H9 (cell line): ENCODE measurements at regions not wholly inside any gene's neighbourhood (a gene's known extent, or its start where the extent isn't known, plus 50 kb on each side); places are given as distances from the start of the nearest gene placed in this dataset.

Experiments
- DNase-seq: peaks from one replicate; pipeline ENCODE4 v3.0.0-alpha.2; 2017
- H2AFZ ChIP-seq: one replicate; pipeline ENCODE4 v1.6.1; 2013; ENCODE audit warnings: mild to moderate bottlenecking, low read length, control low read depth, moderate library complexity
- H2AK5ac ChIP-seq: 2 replicates; pipeline ENCODE4 v1.6.1; 2013; ENCODE audit warnings: low read length, control low read depth, mixed read lengths; ENCODE audit not compliant: insufficient read length
- H2BK120ac ChIP-seq: one replicate; pipeline ENCODE4 v1.6.1; 2013; ENCODE audit warnings: low read depth, mild to moderate bottlenecking, low read length, control low read depth, inconsistent platforms; ENCODE audit not compliant: poor library complexity, severe bottlenecking
- H2BK12ac ChIP-seq: 2 replicates; pipeline ENCODE4 v1.6.1; 2013; ENCODE audit warnings: low read length, control low read depth, mixed read lengths, low read depth; ENCODE audit not compliant: insufficient read length
- H2BK15ac ChIP-seq: 2 replicates; pipeline ENCODE4 v1.6.1; 2013; ENCODE audit warnings: low read depth, low read length, control low read depth
- H2BK20ac ChIP-seq: one replicate; pipeline ENCODE4 v1.6.1; 2013; ENCODE audit warnings: low read depth, mild to moderate bottlenecking, low read length, control low read depth, inconsistent platforms; ENCODE audit not compliant: poor library complexity, severe bottlenecking
- H2BK5ac ChIP-seq: 2 replicates; pipeline ENCODE4 v1.6.1; 2013; ENCODE audit warnings: low read length, control low read depth, mixed read lengths; ENCODE audit not compliant: insufficient read length
- H3K14ac ChIP-seq: 2 replicates; pipeline ENCODE4 v1.6.1; 2013; ENCODE audit warnings: low read length, control low read depth; ENCODE audit not compliant: insufficient read depth
- H3K18ac ChIP-seq: 2 replicates; pipeline ENCODE4 v1.6.1; 2013; ENCODE audit warnings: low read depth, mild to moderate bottlenecking, mixed read lengths, low read length, control low read depth; ENCODE audit not compliant: insufficient read length
- H3K23ac ChIP-seq: 2 replicates; pipeline ENCODE4 v1.6.1; 2013; ENCODE audit warnings: low read length, control low read depth, mixed read lengths, low read depth; ENCODE audit not compliant: insufficient read length
- H3K23me2 ChIP-seq: 2 replicates; pipeline ENCODE4 v1.6.1; 2013; ENCODE audit warnings: low read depth, mild to moderate bottlenecking, mixed read lengths, low read length, control low read depth; ENCODE audit not compliant: insufficient read length, poor library complexity, severe bottlenecking
- H3K27ac ChIP-seq: 2 replicates; pipeline ENCODE4 v1.5.1; 2013; ENCODE audit warnings: low read length, control low read depth, mixed read lengths, low read depth; ENCODE audit not compliant: insufficient read length
- H3K27me3 ChIP-seq: 2 replicates; pipeline ENCODE4 v1.6.1; 2013; ENCODE audit warnings: low read length, control low read depth, inconsistent platforms; ENCODE audit not compliant: insufficient read depth
- H3K4ac ChIP-seq: 2 replicates; pipeline ENCODE4 v1.6.1; 2013; ENCODE audit warnings: low read depth, mild to moderate bottlenecking, control low read depth, inconsistent platforms, low read length, moderate library complexity
- H3K4me1 ChIP-seq: 2 replicates; pipeline ENCODE4 v1.6.1; 2013; ENCODE audit warnings: low read length, control low read depth, inconsistent platforms; ENCODE audit not compliant: insufficient read depth
- H3K4me2 ChIP-seq: 2 replicates; pipeline ENCODE4 v1.6.1; 2013; ENCODE audit warnings: low read length, control low read depth, mixed read lengths; ENCODE audit not compliant: insufficient read length, insufficient read depth
- H3K56ac ChIP-seq: 2 replicates; pipeline ENCODE4 v1.6.1; 2013; ENCODE audit warnings: low read depth, mild to moderate bottlenecking, mixed read lengths, low read length, control low read depth; ENCODE audit not compliant: insufficient read length
- H3K79me1 ChIP-seq: 2 replicates; pipeline ENCODE4 v1.6.1; 2013; ENCODE audit warnings: low read depth, mild to moderate bottlenecking, moderate library complexity, low read length, control low read depth, inconsistent platforms; ENCODE audit not compliant: insufficient read depth, poor library complexity, severe bottlenecking
- H3K79me2 ChIP-seq: 2 replicates; pipeline ENCODE4 v1.6.1; 2013; ENCODE audit warnings: low read length, control low read depth, inconsistent platforms; ENCODE audit not compliant: insufficient read depth
- H3K9ac ChIP-seq: 2 replicates; pipeline ENCODE4 v1.6.1; 2013; ENCODE audit warnings: low read length, control low read depth, mixed read lengths; ENCODE audit not compliant: insufficient read length; ENCODE audit errors: extremely low read depth
- H3K9me3 ChIP-seq: one replicate; pipeline ENCODE4 v1.6.1; 2013; ENCODE audit warnings: low read depth, low read length, inconsistent platforms; ENCODE audit not compliant: control insufficient read depth
- H3T11ph ChIP-seq: one replicate; pipeline ENCODE4 v1.6.1; 2013; ENCODE audit warnings: mild to moderate bottlenecking, low read length, control low read depth, inconsistent platforms
- H4K20me1 ChIP-seq: one replicate; pipeline ENCODE4 v1.6.1; 2013; ENCODE audit not compliant: control insufficient read depth, insufficient read length, insufficient read depth
- H4K5ac ChIP-seq: 2 replicates; pipeline ENCODE4 v1.6.1; 2013; ENCODE audit warnings: low read depth, mild to moderate bottlenecking, mixed read lengths, low read length, control low read depth; ENCODE audit not compliant: insufficient read length
- H4K8ac ChIP-seq: replicated peaks from 2 replicates; pipeline ENCODE4 v1.6.1; 2013; ENCODE audit warnings: low read length, control low read depth, mixed read lengths, low read depth; ENCODE audit not compliant: insufficient read length
- H4K91ac ChIP-seq: 2 replicates; pipeline ENCODE4 v1.6.1; 2013; ENCODE audit warnings: low read depth, mild to moderate bottlenecking, moderate library complexity, mixed read lengths, low read length, control low read depth; ENCODE audit not compliant: insufficient read length
- H3K27ac Mint-ChIP-seq, 3 experiments: 2 replicates in 2 of 3; 3 replicates in 1 of 3; pipeline ENCODE4 v1.8.0; 2020 to 2021; ENCODE audit warnings: mixed read lengths in 3 of 3, mild to moderate bottlenecking in 1 of 3, moderate library complexity in 1 of 3
- H3K27me3 Mint-ChIP-seq: 2 replicates; pipeline ENCODE4 v1.8.0; 2021; ENCODE audit warnings: low read depth, mild to moderate bottlenecking, moderate library complexity, mixed read lengths
- H3K36me3 Mint-ChIP-seq, 3 experiments: 2 replicates in 2 of 3; 3 replicates in 1 of 3; pipeline ENCODE4 v1.8.0; 2020 to 2021; ENCODE audit warnings: low read depth in 3 of 3, mixed read lengths in 3 of 3; ENCODE audit not compliant: insufficient read depth in 1 of 3
- H3K4me1 Mint-ChIP-seq, 2 experiments: 2 replicates each; pipeline ENCODE4 v1.8.0; 2020; ENCODE audit warnings: mixed read lengths in 2 of 2
- H3K4me3 Mint-ChIP-seq, 2 experiments: 2 replicates in 1 of 2; 3 replicates in 1 of 2; pipeline ENCODE4 v1.8.0; 2020 to 2021; ENCODE audit warnings: mild to moderate bottlenecking in 2 of 2, mixed read lengths in 2 of 2, moderate library complexity in 1 of 2
- H3K9me3 Mint-ChIP-seq, 2 experiments: 2 replicates in 1 of 2; 3 replicates in 1 of 2; pipeline ENCODE4 v1.8.0; 2020; ENCODE audit warnings: mild to moderate bottlenecking in 2 of 2, mixed read lengths in 2 of 2, moderate library complexity in 1 of 2
- CTCF ChIP-seq: fragments of 200-600 bp; sonication (generic); conservative IDR thresholded peaks from 3 replicates; pipeline ENCODE4 v1.8.0; 2021; ENCODE audit warnings: antibody characterized with exemption, mild to moderate bottlenecking
- WGBS: extraction: QIAGEN DNeasy Blood & Tissue Kit; methylation state at CpG from one replicate; pipeline ENCODE4 v1.1.7; 2013; ENCODE audit warnings: missing lambda C conversion rate, low lambda C conversion rate, mixed read lengths; ENCODE audit not compliant: insufficient read length; ENCODE audit errors: extremely low coverage; 5-methylcytosine and 5-hydroxymethylcytosine counted together

GRCh38 chr5:87627363-87627762 lies 214.6 kb upstream of the CCNH start:
- no peak overlapping the region for H4K91ac ChIP-seq
- Mint-ChIP-seq H3K4me1 (no peaks in the 10 kb centered on the region), H3K36me3 (no peaks in the 10 kb centered on the region), H3K4me3 (no peak overlapping the region), H3K27me3 (no peaks in the 10 kb centered on the region), H3K9me3 (no peaks in the 10 kb centered on the region), H3K27ac (peak overlapping the region in 1 of 3 experiments; percentile 22; a peak in 3 of 7 replicates)
- no peak overlapping the region for H3T11ph ChIP-seq
- no peaks in the 10 kb centered on the region for H3K79me1 ChIP-seq
- H2BK15ac ChIP-seq = no peak overlapping the region
- H3K27ac ChIP-seq = no peak overlapping the region
- no peak overlapping the region for H2BK20ac ChIP-seq
- no peaks in the 10 kb centered on the region for H3K27me3 ChIP-seq
- H3K79me2 ChIP-seq = no peaks in the 10 kb centered on the region
- H3K4ac ChIP-seq = no peak overlapping the region
- no peak overlapping the region for H2AFZ ChIP-seq
- H2BK12ac ChIP-seq = no peak overlapping the region
- H3K23me2 ChIP-seq = no peaks in the 10 kb centered on the region
- H2BK120ac ChIP-seq = no peak overlapping the region
- no peak overlapping the region for H3K14ac ChIP-seq
- no peak overlapping the region for H4K5ac ChIP-seq
- H3K9me3 ChIP-seq = no peaks in the 10 kb centered on the region
- H3K23ac ChIP-seq = no peak overlapping the region
- no peak overlapping the region for H3K18ac ChIP-seq
- no peak overlapping the region for H3K4me2 ChIP-seq
- WGBS = no CpG with 5 or more reads among the region's 1 CpG
- no peaks in the 10 kb centered on the region for H3K4me1 ChIP-seq
- no peaks in the 10 kb centered on the region for H4K20me1 ChIP-seq
- no peak for DNase-seq
- H4K8ac ChIP-seq = no peak overlapping the region
- no peak overlapping the region for H3K56ac ChIP-seq
- no peak for TF ChIP-seq CTCF
- H2AK5ac ChIP-seq = no peak overlapping the region
- no peak overlapping the region for H2BK5ac ChIP-seq
- H3K9ac ChIP-seq = no peak overlapping the region
